SK-N-SH treated with all-trans-retinoic acid at 6 μM for 48 hours (cell line): ENCODE measurements at regions not wholly inside any gene's neighbourhood (a gene's known extent, or its start where the extent isn't known, plus 50 kb on each side); places are given as distances from the start of the nearest gene placed in this dataset.
"Not testable (repeated sequence)": the region's sequence is repeated elsewhere in the genome, so short reads cannot be mapped to it uniquely, and the experiment has no call there.

Source experiments
- ATAC-seq: fragments of 200-7000 bp; cut with Tn5 transposase; 3 replicates; pipeline ENCODE4 v1.9.1; 2020; ENCODE audit warnings: mild to moderate bottlenecking, moderate library complexity
- ARNTL ChIP-seq: fragments of 450-650 bp; formaldehyde crosslinking; IDR thresholded peaks from 2 replicates; pipeline ENCODE4 v1.5.0; 2020; ENCODE audit warnings: low read depth, mild to moderate bottlenecking, moderate library complexity, borderline replicate concordance
- BACH2 ChIP-seq: fragments of 250-450 bp; sonication (Bioruptor Pico); IDR thresholded peaks from 2 replicates; pipeline ENCODE4 v1.9.0; 2021; ENCODE audit warnings: mild to moderate bottlenecking, borderline replicate concordance
- CREB5 ChIP-seq: fragments of 250-450 bp; sonication (Bioruptor Pico); IDR thresholded peaks from 2 replicates; pipeline ENCODE4 v1.5.1; 2020; ENCODE audit warnings: low read depth, mild to moderate bottlenecking, moderate library complexity
- CSDC2 ChIP-seq: fragments of 250-450 bp; sonication (Bioruptor Pico); IDR thresholded peaks from 2 replicates; pipeline ENCODE4 v1.5.0; 2020; ENCODE audit warnings: mild to moderate bottlenecking, moderate library complexity
- CSRNP3 ChIP-seq: fragments of 250-450 bp; sonication (Bioruptor Pico); IDR thresholded peaks from 2 replicates; pipeline ENCODE4 v1.5.1; 2021; ENCODE audit warnings: mild to moderate bottlenecking, moderate library complexity
- ESRRG ChIP-seq: fragments of 250-450 bp; sonication (Bioruptor Pico); IDR thresholded peaks from 2 replicates; pipeline ENCODE4 v1.6.1; 2021; ENCODE audit warnings: mild to moderate bottlenecking
- GLIS3 ChIP-seq: fragments of 250-450 bp; sonication (Bioruptor Pico); IDR thresholded peaks from 2 replicates; pipeline ENCODE4 v1.5.0; 2020; ENCODE audit warnings: mild to moderate bottlenecking, moderate library complexity
- ISL1 ChIP-seq: fragments of 250-450 bp; sonication (Bioruptor Pico); IDR thresholded peaks from 2 replicates; pipeline ENCODE4 v2.1.2; 2022; ENCODE audit warnings: mild to moderate bottlenecking, moderate library complexity
- OSR1 ChIP-seq: fragments of 250-450 bp; sonication (Bioruptor Pico); IDR thresholded peaks from 2 replicates; pipeline ENCODE4 v1.8.0; 2022; ENCODE audit warnings: moderate library complexity, mild to moderate bottlenecking, inconsistent platforms
- PATZ1 ChIP-seq: fragments of 250-450 bp; sonication (Bioruptor Pico); IDR thresholded peaks from 2 replicates; pipeline ENCODE4 v1.8.0; 2020; ENCODE audit warnings: mild to moderate bottlenecking, moderate library complexity, borderline replicate concordance
- POU6F1 ChIP-seq: fragments of 250-450 bp; sonication (Bioruptor Pico); IDR thresholded peaks from 2 replicates; pipeline ENCODE4 v1.8.0; 2021; ENCODE audit warnings: low read depth, mild to moderate bottlenecking, moderate library complexity, borderline replicate concordance
- PPARA ChIP-seq: fragments of 250-450 bp; sonication (Bioruptor Pico); IDR thresholded peaks from 2 replicates; pipeline ENCODE4 v1.5.0; 2020; ENCODE audit warnings: mild to moderate bottlenecking, borderline replicate concordance
- RARB ChIP-seq: fragments of 250-450 bp; sonication (Bioruptor Pico); IDR thresholded peaks from 2 replicates; pipeline ENCODE4 v1.8.0; 2021; ENCODE audit warnings: mild to moderate bottlenecking, moderate library complexity
- TCF4 ChIP-seq: fragments of 250-450 bp; sonication (Bioruptor Pico); IDR thresholded peaks from 2 replicates; pipeline ENCODE4 v1.8.0; 2021; ENCODE audit warnings: mild to moderate bottlenecking, moderate library complexity, borderline replicate concordance
- TOX ChIP-seq: fragments of 250-450 bp; sonication (Bioruptor Pico); IDR thresholded peaks from 2 replicates; pipeline ENCODE4 v1.8.0; 2021; ENCODE audit warnings: mild to moderate bottlenecking, moderate library complexity, borderline replicate concordance
- TSHZ2 ChIP-seq: fragments of 250-450 bp; sonication (Bioruptor Pico); IDR thresholded peaks from 2 replicates; pipeline ENCODE4 v1.5.0; 2020; ENCODE audit warnings: mild to moderate bottlenecking, moderate library complexity
- ZC3H10 ChIP-seq: fragments of 250-450 bp; sonication (Bioruptor Pico); IDR thresholded peaks from 2 replicates; pipeline ENCODE4 v1.5.1; 2021; ENCODE audit warnings: mild to moderate bottlenecking, moderate library complexity
- ZFP3 ChIP-seq: fragments of 250-450 bp; sonication (Bioruptor Pico); IDR thresholded peaks from 2 replicates; pipeline ENCODE4 v1.5.0; 2020; ENCODE audit warnings: mild to moderate bottlenecking, moderate library complexity
- ZFP30 ChIP-seq: fragments of 450-650 bp; formaldehyde crosslinking; IDR thresholded peaks from 2 replicates; pipeline ENCODE4 v1.5.0; 2022; ENCODE audit warnings: mild to moderate bottlenecking, moderate library complexity
- ZNF565 ChIP-seq: fragments of 450-650 bp; formaldehyde crosslinking; conservative IDR thresholded peaks from 2 replicates; pipeline ENCODE4 v1.5.0; 2020; ENCODE audit warnings: low read depth, mild to moderate bottlenecking, moderate library complexity
- ZNF70 ChIP-seq: fragments of 450-650 bp; formaldehyde crosslinking; IDR thresholded peaks from 2 replicates; pipeline ENCODE4 v1.5.0; 2020; ENCODE audit warnings: mild to moderate bottlenecking, moderate library complexity

GRCh38 chr13:84776593-84776992, 894.3 kb upstream of the SLITRK1 start (continued):
- TF ChIP-seq TSHZ2 (CRISPR knock-in tag), result no peak

- ATAC-seq, result not testable (repeated sequence)
Observed at GRCh38 chr13:84775920-84776319, 893.6 kb upstream of the SLITRK1 start.

GRCh38 chr13:84774111-84774510, 891.8 kb upstream of the SLITRK1 start:
- TF ChIP-seq ZFP3 (CRISPR knock-in tag) (no peak), PATZ1 (CRISPR knock-in tag) (no peak), BACH2 (CRISPR knock-in tag) (no peak), ISL1 (no peak), RARB (CRISPR knock-in tag) (no peak), ARNTL (CRISPR knock-in tag) (no peak), POU6F1 (CRISPR knock-in tag) (no peak), ZFP30 (no peak), ZNF70 (CRISPR knock-in tag) (no peak), ESRRG (no peak), CSDC2 (CRISPR knock-in tag) (no peak), OSR1 (no peak), TCF4 (CRISPR knock-in tag) (no peak), ZNF565 (CRISPR knock-in tag) (no peak), GLIS3 (CRISPR knock-in tag) (no peak), PPARA (CRISPR knock-in tag) (no peak)
- no peak for ATAC-seq

GRCh38 chr13:84760956-84761355, 878.7 kb upstream of the SLITRK1 start:
- ATAC-seq, result no peak
- no peak for TF ChIP-seq BACH2 (CRISPR knock-in tag)
- TF ChIP-seq TCF4 (CRISPR knock-in tag), result no peak
- no peak for TF ChIP-seq RARB (CRISPR knock-in tag)
- TF ChIP-seq ISL1, result no peak
- no peak for TF ChIP-seq ARNTL (CRISPR knock-in tag)
- TF ChIP-seq CREB5 (CRISPR knock-in tag), result no peak
- TF ChIP-seq OSR1, result no peak
- no peak for TF ChIP-seq ZC3H10 (CRISPR knock-in tag)
- no peak for TF ChIP-seq CSDC2 (CRISPR knock-in tag)
- TF ChIP-seq ESRRG, result no peak
- TF ChIP-seq CSRNP3 (CRISPR knock-in tag), result no peak
- no peak for TF ChIP-seq PPARA (CRISPR knock-in tag)
- no peak for TF ChIP-seq TOX (CRISPR knock-in tag)
- TF ChIP-seq ZNF70 (CRISPR knock-in tag), result no peak
- no peak for TF ChIP-seq ZFP30
- TF ChIP-seq PATZ1 (CRISPR knock-in tag), result no peak
- TF ChIP-seq POU6F1 (CRISPR knock-in tag), result no peak
